PC-9 (cell line): ENCODE measurements at regions not wholly inside any gene's neighbourhood (a gene's known extent, or its start where the extent isn't known, plus 50 kb on each side); places are given as distances from the start of the nearest gene placed in this dataset.

Experiments used
- BruUV-seq: library from RNA; stranded (reverse); fragments of 400-500 nt; replicated peaks from 2 replicates; lab custom pipeline; 2021; lab: Mats Ljungman, UMichigan
- CTCF ChIA-PET: fragments of 300-600 bp; sonication (Branson Sonifier 250); formaldehyde crosslinking; loops from one replicate; lab custom pipeline; 2022; ENCODE audit warnings: antibody characterized with exemption; lab: Charles Lee
- POLR2A ChIA-PET: fragments of 300-600 bp; sonication (Branson Sonifier 250); formaldehyde crosslinking; loops from one replicate; lab custom pipeline; 2022; ENCODE audit warnings: antibody characterized with exemption; ENCODE audit not compliant: unreplicated experiment; lab: Charles Lee
- DNase-seq, 2 experiments: peaks; one replicate each; pipeline versions ENCODE4 v3.0.0 to v3.0.0-alpha.2; 2015 to 2022; ENCODE audit warnings: mixed read lengths in 1 of 2
- H2AFZ ChIP-seq: fragments of 200-600 bp; sonication (generic); 2 replicates; pipeline ENCODE4 v1.8.1; 2017; ENCODE audit warnings: antibody characterized with exemption
- H3F3A ChIP-seq: fragments of 200-600 bp; sonication (generic); 2 replicates; pipeline ENCODE4 v1.8.1; 2017; ENCODE audit warnings: antibody characterized with exemption, mild to moderate bottlenecking, low read depth; ENCODE audit not compliant: insufficient read depth
- H3K27ac ChIP-seq: fragments of 200-600 bp; sonication (generic); 2 replicates; pipeline ENCODE4 v1.6.1; 2016; ENCODE audit warnings: mixed run types
- H3K27me3 ChIP-seq: fragments of 200-600 bp; sonication (generic); 2 replicates; pipeline ENCODE4 v1.6.1; 2016; ENCODE audit warnings: low read depth, mixed run types; ENCODE audit not compliant: insufficient read depth
- H3K36me3 ChIP-seq: fragments of 200-600 bp; sonication (generic); 2 replicates; pipeline ENCODE4 v1.6.1; 2016; ENCODE audit warnings: low read depth, mixed run types
- H3K4me1 ChIP-seq: fragments of 200-600 bp; sonication (generic); replicated peaks from 2 replicates; pipeline ENCODE4 v1.6.1; 2016; ENCODE audit warnings: mixed run types; ENCODE audit not compliant: insufficient read depth
- H3K4me2 ChIP-seq: fragments of 200-600 bp; sonication (generic); 2 replicates; pipeline ENCODE4 v1.6.1; 2017; ENCODE audit warnings: mixed run types
- H3K4me3 ChIP-seq: fragments of 200-600 bp; sonication (generic); 2 replicates; pipeline ENCODE4 v1.6.1; 2016; ENCODE audit warnings: mixed run types
- H3K79me2 ChIP-seq: fragments of 200-600 bp; sonication (generic); 2 replicates; pipeline ENCODE4 v1.6.1; 2017; ENCODE audit warnings: low read depth, mixed run types
- H3K9me2 ChIP-seq: fragments of 200-600 bp; sonication (generic); 2 replicates; pipeline ENCODE4 v1.8.1; 2017; ENCODE audit warnings: mild to moderate bottlenecking; ENCODE audit not compliant: insufficient read depth
- H3K9me3 ChIP-seq: fragments of 200-600 bp; sonication (generic); 2 replicates; pipeline ENCODE4 v1.8.1; 2016; ENCODE audit warnings: low read depth; ENCODE audit not compliant: insufficient read depth
- H4K20me1 ChIP-seq: fragments of 200-600 bp; sonication (generic); 2 replicates; pipeline ENCODE4 v1.8.1; 2017; ENCODE audit not compliant: insufficient read depth
- CTCF ChIP-seq: fragments of 200-600 bp; sonication (generic); conservative IDR thresholded peaks from 2 replicates; pipeline ENCODE4 v1.6.1; 2017; ENCODE audit warnings: mixed run types, antibody characterized with exemption, mild to moderate bottlenecking, moderate library complexity
- EZH2 ChIP-seq: fragments of 200-600 bp; sonication (generic); IDR thresholded peaks from 2 replicates; pipeline ENCODE4 v1.8.0; 2017; ENCODE audit warnings: antibody characterized with exemption, low read depth
- intact Hi-C: fragments of 100-400 bp; cut with micrococcal nuclease; formaldehyde crosslinking; loops from one replicate; pipeline ENCODE4 v1.10.0; 2022; ENCODE audit not compliant: unreplicated experiment

- CTCF ChIA-PET: no interaction called here
- no TSS peak for BruUV-seq
Observed at GRCh38 chr22:22362311-22362710, 117.7 kb downstream of the VPREB1 start.

GRCh38 chr22:22362936-22363335 is 118.3 kb downstream of the VPREB1 start:
- Histone ChIP-seq H3K36me3 (no peaks in the 10 kb centered on the region), H3K4me2 (no peak overlapping the region), H3K4me3 (no peak overlapping the region), H4K20me1 (no peaks in the 10 kb centered on the region), H2AFZ (no peak overlapping the region), H3K4me1 (no peaks in the 10 kb centered on the region), H3K9me2 (no peaks in the 10 kb centered on the region), H3K9me3 (no peaks in the 10 kb centered on the region), H3K79me2 (no peaks in the 10 kb centered on the region), H3K27me3 (peaks cover 27% of the 10 kb centered on the region), H3K27ac (no peak overlapping the region), H3F3A (no peaks in the 10 kb centered on the region)
- ChIA-PET POLR2A (no interaction called here), CTCF (no interaction called here)
- DNase-seq: no peak
- TF ChIP-seq CTCF (no peak), EZH2 (no peak)
- no TSS peak for BruUV-seq
- intact Hi-C loops: no loop called here

More at GRCh38 chr22:22362311-22362710, 117.7 kb downstream of the VPREB1 start:
- no peak for DNase-seq
- H3K4me2 ChIP-seq: no peak overlapping the region
- no peak overlapping the region for H2AFZ ChIP-seq
- POLR2A ChIA-PET: no interaction called here
- no peaks in the 10 kb centered on the region for H3K4me1 ChIP-seq
- no peaks in the 10 kb centered on the region for H3K9me2 ChIP-seq
- no peak for TF ChIP-seq CTCF
- no peak for TF ChIP-seq EZH2
- H3K4me3 ChIP-seq: no peak overlapping the region
- no peaks in the 10 kb centered on the region for H4K20me1 ChIP-seq
- H3K79me2 ChIP-seq: no peaks in the 10 kb centered on the region
- intact Hi-C loops: no loop called here
- H3K36me3 ChIP-seq: no peaks in the 10 kb centered on the region
- no peaks in the 10 kb centered on the region for H3F3A ChIP-seq
- no peaks in the 10 kb centered on the region for H3K9me3 ChIP-seq
- peaks cover 22% of the 10 kb centered on the region for H3K27me3 ChIP-seq
- H3K27ac ChIP-seq: no peak overlapping the region

GRCh38 chr22:22364207-22364606 is 119.6 kb downstream of the VPREB1 start:
- POLR2A ChIA-PET: no interaction called here
- no TSS peak for BruUV-seq
- no peak overlapping the region for H3K4me3 ChIP-seq

More at GRCh38 chr22:22364207-22364606, 119.6 kb downstream of the VPREB1 start:
- Histone ChIP-seq H3K4me2 (no peak overlapping the region), H3K27me3 (peaks cover 32% of the 10 kb centered on the region), H3K4me1 (no peaks in the 10 kb centered on the region), H3K9me2 (no peaks in the 10 kb centered on the region), H3K79me2 (no peaks in the 10 kb centered on the region), H3F3A (no peaks in the 10 kb centered on the region), H3K27ac (no peak overlapping the region), H4K20me1 (no peaks in the 10 kb centered on the region), H2AFZ (no peak overlapping the region), H3K9me3 (no peaks in the 10 kb centered on the region), H3K36me3 (no peaks in the 10 kb centered on the region)
- CTCF ChIA-PET: no interaction called here
- intact Hi-C loops: no loop called here
- no peak for TF ChIP-seq CTCF
- no peak for TF ChIP-seq EZH2
- DNase-seq: no peak
